HEK293 (cell line): ENCODE measurements at regions not wholly inside any gene's neighbourhood (a gene's known extent, or its start where the extent isn't known, plus 50 kb on each side); places are given as distances from the start of the nearest gene placed in this dataset.

Experiments used
- CTCF ChIA-PET: fragments of 350-600 bp; formaldehyde crosslinking; extraction: SDS; loops from one replicate; lab custom pipeline; 2021; ENCODE audit warnings: antibody characterized with exemption; lab: Yijun Ruan, JAX
- POLR2A ChIA-PET: fragments of 300-600 bp; formaldehyde crosslinking; extraction: SDS; loops from one replicate; lab custom pipeline; 2020; ENCODE audit warnings: antibody characterized with exemption, inconsistent platforms; lab: Yijun Ruan, JAX
- H3K27ac ChIP-seq: fragments of 200-500 bp; sonication (Bioruptor generic); 2 replicates; pipeline ENCODE4 v1.5.1; 2014; ENCODE audit warnings: low read depth, low read length, control low read depth, inconsistent platforms; ENCODE audit errors: extremely low read depth
- H3K36me3 ChIP-seq, 2 experiments: fragments of 200-500 bp in 1 of 2; sonication (Bioruptor generic) in 1 of 2; 1 replicate in 1 of 2; 2 replicates in 1 of 2; pipeline ENCODE4 v1.5.1; 2014 to 2017; ENCODE audit warnings: inconsistent platforms in 2 of 2, low read length in 2 of 2; ENCODE audit not compliant: control insufficient read depth in 2 of 2, insufficient read depth in 1 of 2
- H3K4me1 ChIP-seq: fragments of 200-500 bp; sonication (Bioruptor generic); 2 replicates; pipeline ENCODE4 v1.5.1; 2014; ENCODE audit warnings: mild to moderate bottlenecking, low read length, inconsistent platforms; ENCODE audit not compliant: control insufficient read depth, insufficient read depth
- H3K4me3 ChIP-seq: 2 replicates; pipeline ENCODE4 v1.5.1; 2011; ENCODE audit warnings: low read depth, mild to moderate bottlenecking, control low read depth, low read length, moderate library complexity
- H3K9me3 ChIP-seq: fragments of 200-500 bp; sonication (Bioruptor generic); 2 replicates; pipeline ENCODE4 v1.5.1; 2014; ENCODE audit warnings: low read depth, low read length, inconsistent platforms; ENCODE audit not compliant: control insufficient read depth, insufficient read depth
- GLIS2 ChIP-seq: fragments of 450-650 bp; formaldehyde crosslinking; IDR thresholded peaks from 2 replicates; pipeline ENCODE4 v1.5.1; 2016; ENCODE audit warnings: missing biosample characterization, missing genetic modification characterization
- HOXA7 ChIP-seq: sonication (generic); formaldehyde crosslinking; IDR thresholded peaks from 2 replicates; pipeline ENCODE4 v1.8.1; 2022; ENCODE audit warnings: missing genetic modification reagents, borderline replicate concordance
- IKZF3 ChIP-seq: fragments of 450-650 bp; IDR thresholded peaks from 2 replicates; pipeline ENCODE4 v1.5.0; 2018; ENCODE audit warnings: missing biosample characterization, mild to moderate bottlenecking, missing genetic modification characterization, moderate library complexity
- REPIN1 ChIP-seq: fragments of 450-650 bp; formaldehyde crosslinking; IDR thresholded peaks from 2 replicates; pipeline ENCODE4 v1.5.1; 2017; ENCODE audit warnings: missing biosample characterization, missing genetic modification characterization, low read depth
- TRIM28 ChIP-seq: IDR thresholded peaks from 2 replicates; pipeline ENCODE4 v1.6.1; 2011; ENCODE audit warnings: low read length, control low read depth, borderline replicate concordance
- ZNF175 ChIP-seq: fragments of 450-650 bp; formaldehyde crosslinking; IDR thresholded peaks from 2 replicates; pipeline ENCODE4 v1.5.1; 2016; ENCODE audit warnings: missing biosample characterization, missing genetic modification characterization
- ZNF184 ChIP-seq: fragments of 450-650 bp; IDR thresholded peaks from 2 replicates; pipeline ENCODE4 v1.5.1; 2018; ENCODE audit warnings: missing biosample characterization, mild to moderate bottlenecking, missing genetic modification characterization
- ZNF2 ChIP-seq: fragments of 450-650 bp; formaldehyde crosslinking; IDR thresholded peaks from 2 replicates; pipeline ENCODE4 v1.5.1; 2016; ENCODE audit warnings: missing biosample characterization, missing genetic modification characterization
- ZNF266 ChIP-seq: fragments of 450-650 bp; formaldehyde crosslinking; IDR thresholded peaks from 2 replicates; pipeline ENCODE4 v1.5.1; 2016; ENCODE audit warnings: missing biosample characterization, missing genetic modification characterization, low read depth
- ZNF37A ChIP-seq: fragments of 450-650 bp; IDR thresholded peaks from 2 replicates; pipeline ENCODE4 v1.5.1; 2018; ENCODE audit warnings: missing biosample characterization, missing genetic modification characterization
- ZNF521 ChIP-seq: fragments of 450-650 bp; formaldehyde crosslinking; IDR thresholded peaks from 2 replicates; pipeline ENCODE4 v1.5.1; 2017; ENCODE audit warnings: missing biosample characterization, mild to moderate bottlenecking, missing genetic modification characterization
- ZNF549 ChIP-seq: fragments of 450-650 bp; IDR thresholded peaks from 2 replicates; pipeline ENCODE4 v1.5.1; 2018; ENCODE audit warnings: missing biosample characterization, missing genetic modification characterization, mild to moderate bottlenecking, inconsistent platforms, moderate library complexity
- ZNF621 ChIP-seq: fragments of 450-650 bp; formaldehyde crosslinking; IDR thresholded peaks from 2 replicates; pipeline ENCODE4 v1.5.1; 2017; ENCODE audit warnings: missing biosample characterization, missing genetic modification characterization
- ZNF670 ChIP-seq: fragments of 450-650 bp; formaldehyde crosslinking; IDR thresholded peaks from 2 replicates; pipeline ENCODE4 v1.5.1; 2016; ENCODE audit warnings: missing biosample characterization, missing genetic modification characterization, low read depth
- ZNF707 ChIP-seq: fragments of 450-650 bp; formaldehyde crosslinking; IDR thresholded peaks from 2 replicates; pipeline ENCODE4 v1.5.1; 2016; ENCODE audit warnings: missing biosample characterization, missing genetic modification characterization
- ZNF768 ChIP-seq: fragments of 450-650 bp; formaldehyde crosslinking; IDR thresholded peaks from 2 replicates; pipeline ENCODE4 v1.5.1; 2018; ENCODE audit warnings: missing biosample characterization, mild to moderate bottlenecking, missing genetic modification characterization
- TF ChIP-seq, protein P1 (sequence below): fragments of 450-650 bp; formaldehyde crosslinking; IDR thresholded peaks from 2 replicates; pipeline ENCODE4 v1.5.1; 2016; ENCODE audit warnings: missing biosample characterization, missing genetic modification characterization
- TF ChIP-seq, protein P2 (sequence below): fragments of 450-650 bp; formaldehyde crosslinking; IDR thresholded peaks from 2 replicates; pipeline ENCODE4 v1.5.1; 2016; ENCODE audit warnings: missing biosample characterization, missing genetic modification characterization
- TF ChIP-seq, protein P3 (sequence below): fragments of 450-650 bp; formaldehyde crosslinking; IDR thresholded peaks from 2 replicates; pipeline ENCODE4 v1.5.1; 2016; ENCODE audit warnings: missing biosample characterization, missing genetic modification characterization, low read depth
- TF ChIP-seq, protein P4 (sequence below): sonication (generic); formaldehyde crosslinking; IDR thresholded peaks from 2 replicates; pipeline ENCODE4 v1.8.1; 2022; ENCODE audit warnings: mild to moderate bottlenecking, moderate library complexity, missing genetic modification reagents
- TF ChIP-seq, protein P5 (sequence below): fragments of 450-650 bp; formaldehyde crosslinking; IDR thresholded peaks from 2 replicates; pipeline ENCODE4 v1.5.1; 2016; ENCODE audit warnings: missing biosample characterization, missing genetic modification characterization
- TF ChIP-seq, protein P6 (sequence below): fragments of 450-650 bp; formaldehyde crosslinking; IDR thresholded peaks from 2 replicates; pipeline ENCODE4 v1.5.1; 2016; ENCODE audit warnings: missing biosample characterization, missing genetic modification characterization, low read depth
- TF ChIP-seq, protein P7 (sequence below): fragments of 450-650 bp; formaldehyde crosslinking; IDR thresholded peaks from 2 replicates; pipeline ENCODE4; 2016; ENCODE audit warnings: missing biosample characterization, missing genetic modification characterization

DNA sequence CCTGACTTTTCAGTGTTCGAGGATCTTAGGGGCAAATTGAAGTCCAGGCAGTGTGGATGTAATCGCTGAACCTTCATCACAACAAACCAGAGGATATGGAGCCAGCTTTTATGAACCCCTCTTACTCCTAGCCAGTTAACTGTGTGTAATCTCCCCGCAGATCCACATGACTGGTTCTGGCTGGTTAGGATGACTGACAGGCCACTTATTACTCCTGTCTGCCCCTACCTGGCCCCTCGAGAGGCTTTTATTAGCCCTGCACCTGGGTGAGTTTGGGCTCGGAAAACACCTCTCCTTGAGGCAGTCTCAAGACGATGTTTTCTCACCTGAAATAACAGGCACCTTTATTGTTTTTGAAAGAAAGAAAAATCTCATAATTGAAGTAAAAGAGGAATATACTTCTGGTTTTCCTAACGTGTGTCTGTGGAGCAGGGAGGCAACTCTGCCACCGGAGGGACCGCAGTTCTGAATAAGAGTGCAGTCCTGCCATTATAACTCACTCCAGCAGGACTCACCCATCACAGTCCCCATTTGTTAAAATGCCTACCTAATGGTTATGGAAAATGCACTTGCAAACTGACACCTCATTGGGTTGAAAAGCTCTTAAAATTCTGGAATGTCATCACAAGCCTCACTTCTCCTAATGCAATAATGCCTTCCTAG is 291.9 kb upstream of the N4BP1 start (continued):
- no peak for TF ChIP-seq ZNF37A (tag by site-specific recombination)

DNA sequence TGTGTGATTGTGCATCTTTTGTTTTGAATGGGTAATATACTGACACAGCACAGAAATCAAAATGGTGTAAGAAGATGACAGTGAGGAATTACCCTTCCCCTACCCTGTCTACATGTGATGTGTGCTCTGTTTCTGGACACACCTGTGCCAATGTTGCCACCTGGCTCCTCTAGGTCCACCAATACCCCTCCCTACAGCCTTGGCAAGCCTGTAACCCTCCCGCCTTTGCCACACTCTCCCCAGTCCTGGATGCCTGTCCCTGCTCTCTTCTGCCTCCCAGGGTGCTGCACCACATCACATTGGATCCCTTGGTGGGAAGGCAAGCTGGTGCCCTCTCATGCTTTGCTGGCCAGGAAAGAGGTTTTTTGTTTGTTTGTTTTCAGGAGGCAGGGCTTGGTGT is 289.5 kb upstream of the N4BP1 start:
- ChIA-PET CTCF (no interaction called here), POLR2A (no interaction called here)
- TF ChIP-seq ZNF521 (no peak), ZNF621 (tag by site-specific recombination) (no peak), HOXA7 (no peak), ZNF175 (no peak), REPIN1 (no peak)
- TF ChIP-seq, protein P1, sequence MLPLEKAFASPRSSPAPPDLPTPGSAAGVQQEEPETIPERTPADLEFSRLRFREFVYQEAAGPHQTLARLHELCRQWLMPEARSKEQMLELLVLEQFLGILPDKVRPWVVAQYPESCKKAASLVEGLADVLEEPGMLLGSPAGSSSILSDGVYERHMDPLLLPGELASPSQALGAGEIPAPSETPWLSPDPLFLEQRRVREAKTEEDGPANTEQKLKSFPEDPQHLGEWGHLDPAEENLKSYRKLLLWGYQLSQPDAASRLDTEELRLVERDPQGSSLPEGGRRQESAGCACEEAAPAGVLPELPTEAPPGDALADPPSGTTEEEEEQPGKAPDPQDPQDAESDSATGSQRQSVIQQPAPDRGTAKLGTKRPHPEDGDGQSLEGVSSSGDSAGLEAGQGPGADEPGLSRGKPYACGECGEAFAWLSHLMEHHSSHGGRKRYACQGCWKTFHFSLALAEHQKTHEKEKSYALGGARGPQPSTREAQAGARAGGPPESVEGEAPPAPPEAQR (tag by site-specific recombination): no peak
- TF ChIP-seq, protein P2, sequence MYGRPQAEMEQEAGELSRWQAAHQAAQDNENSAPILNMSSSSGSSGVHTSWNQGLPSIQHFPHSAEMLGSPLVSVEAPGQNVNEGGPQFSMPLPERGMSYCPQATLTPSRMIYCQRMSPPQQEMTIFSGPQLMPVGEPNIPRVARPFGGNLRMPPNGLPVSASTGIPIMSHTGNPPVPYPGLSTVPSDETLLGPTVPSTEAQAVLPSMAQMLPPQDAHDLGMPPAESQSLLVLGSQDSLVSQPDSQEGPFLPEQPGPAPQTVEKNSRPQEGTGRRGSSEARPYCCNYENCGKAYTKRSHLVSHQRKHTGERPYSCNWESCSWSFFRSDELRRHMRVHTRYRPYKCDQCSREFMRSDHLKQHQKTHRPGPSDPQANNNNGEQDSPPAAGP (tag by site-specific recombination): no peak
- TF ChIP-seq, protein P3, sequence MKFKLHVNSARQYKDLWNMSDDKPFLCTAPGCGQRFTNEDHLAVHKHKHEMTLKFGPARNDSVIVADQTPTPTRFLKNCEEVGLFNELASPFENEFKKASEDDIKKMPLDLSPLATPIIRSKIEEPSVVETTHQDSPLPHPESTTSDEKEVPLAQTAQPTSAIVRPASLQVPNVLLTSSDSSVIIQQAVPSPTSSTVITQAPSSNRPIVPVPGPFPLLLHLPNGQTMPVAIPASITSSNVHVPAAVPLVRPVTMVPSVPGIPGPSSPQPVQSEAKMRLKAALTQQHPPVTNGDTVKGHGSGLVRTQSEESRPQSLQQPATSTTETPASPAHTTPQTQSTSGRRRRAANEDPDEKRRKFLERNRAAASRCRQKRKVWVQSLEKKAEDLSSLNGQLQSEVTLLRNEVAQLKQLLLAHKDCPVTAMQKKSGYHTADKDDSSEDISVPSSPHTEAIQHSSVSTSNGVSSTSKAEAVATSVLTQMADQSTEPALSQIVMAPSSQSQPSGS (tag by site-specific recombination): no peak
- TF ChIP-seq, protein P4, sequence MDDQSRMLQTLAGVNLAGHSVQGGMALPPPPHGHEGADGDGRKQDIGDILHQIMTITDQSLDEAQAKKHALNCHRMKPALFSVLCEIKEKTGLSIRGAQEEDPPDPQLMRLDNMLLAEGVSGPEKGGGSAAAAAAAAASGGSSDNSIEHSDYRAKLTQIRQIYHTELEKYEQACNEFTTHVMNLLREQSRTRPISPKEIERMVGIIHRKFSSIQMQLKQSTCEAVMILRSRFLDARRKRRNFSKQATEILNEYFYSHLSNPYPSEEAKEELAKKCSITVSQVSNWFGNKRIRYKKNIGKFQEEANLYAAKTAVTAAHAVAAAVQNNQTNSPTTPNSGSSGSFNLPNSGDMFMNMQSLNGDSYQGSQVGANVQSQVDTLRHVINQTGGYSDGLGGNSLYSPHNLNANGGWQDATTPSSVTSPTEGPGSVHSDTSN (CRISPR knock-in tag): no peak

DNA sequence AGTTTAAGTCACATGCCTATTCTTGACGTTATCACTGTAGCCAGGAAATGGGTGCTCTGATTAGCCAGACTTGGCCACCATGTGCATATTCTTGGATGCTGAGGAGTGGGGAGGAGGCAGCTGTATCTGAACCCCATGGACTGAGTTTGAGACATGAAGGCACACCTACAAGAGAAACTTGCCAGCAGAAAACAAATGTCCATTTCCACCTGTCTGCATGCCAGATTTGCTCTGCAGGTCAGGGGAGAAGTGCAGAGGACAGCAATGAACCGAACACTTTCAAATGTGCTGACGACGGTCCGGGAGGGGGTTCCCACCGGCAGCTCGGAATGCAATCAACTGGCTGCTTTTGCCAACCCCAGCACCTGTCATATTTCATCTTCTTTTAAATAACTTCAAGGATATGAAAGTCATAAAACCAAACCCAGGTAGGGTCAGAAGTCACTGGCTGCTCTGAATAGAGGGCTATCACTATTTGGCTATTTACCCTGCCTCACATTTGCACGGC is 287.8 kb upstream of the N4BP1 start:
- H3K4me1 ChIP-seq: no peaks in the 10 kb centered on the region
- TF ChIP-seq ZNF266 (no peak), ZNF549 (tag by site-specific recombination) (no peak), TRIM28 (no peak), GLIS2 (tag by site-specific recombination) (no peak), ZNF2 (no peak), ZNF670 (no peak), IKZF3 (tag by site-specific recombination) (no peak), ZNF768 (tag by site-specific recombination) (no peak), ZNF184 (tag by site-specific recombination) (no peak), ZNF707 (tag by site-specific recombination) (no peak)
- TF ChIP-seq, protein P5, sequence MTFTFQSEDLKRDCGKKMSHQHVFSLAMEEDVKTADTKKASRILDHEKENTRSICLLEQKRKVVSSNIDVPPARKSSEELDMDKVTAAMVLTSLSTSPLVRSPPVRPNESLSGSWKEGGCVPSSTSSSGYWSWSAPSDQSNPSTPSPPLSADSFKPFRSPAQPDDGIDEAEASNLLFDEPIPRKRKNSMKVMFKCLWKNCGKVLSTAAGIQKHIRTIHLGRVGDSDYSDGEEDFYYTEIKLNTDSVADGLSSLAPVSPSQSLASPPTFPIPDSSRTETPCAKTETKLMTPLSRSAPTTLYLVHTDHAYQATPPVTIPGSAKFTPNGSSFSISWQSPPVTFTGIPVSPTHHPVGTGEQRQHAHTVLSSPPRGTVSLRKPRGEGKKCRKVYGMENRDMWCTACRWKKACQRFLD: no peak
- TF ChIP-seq, protein P6, sequence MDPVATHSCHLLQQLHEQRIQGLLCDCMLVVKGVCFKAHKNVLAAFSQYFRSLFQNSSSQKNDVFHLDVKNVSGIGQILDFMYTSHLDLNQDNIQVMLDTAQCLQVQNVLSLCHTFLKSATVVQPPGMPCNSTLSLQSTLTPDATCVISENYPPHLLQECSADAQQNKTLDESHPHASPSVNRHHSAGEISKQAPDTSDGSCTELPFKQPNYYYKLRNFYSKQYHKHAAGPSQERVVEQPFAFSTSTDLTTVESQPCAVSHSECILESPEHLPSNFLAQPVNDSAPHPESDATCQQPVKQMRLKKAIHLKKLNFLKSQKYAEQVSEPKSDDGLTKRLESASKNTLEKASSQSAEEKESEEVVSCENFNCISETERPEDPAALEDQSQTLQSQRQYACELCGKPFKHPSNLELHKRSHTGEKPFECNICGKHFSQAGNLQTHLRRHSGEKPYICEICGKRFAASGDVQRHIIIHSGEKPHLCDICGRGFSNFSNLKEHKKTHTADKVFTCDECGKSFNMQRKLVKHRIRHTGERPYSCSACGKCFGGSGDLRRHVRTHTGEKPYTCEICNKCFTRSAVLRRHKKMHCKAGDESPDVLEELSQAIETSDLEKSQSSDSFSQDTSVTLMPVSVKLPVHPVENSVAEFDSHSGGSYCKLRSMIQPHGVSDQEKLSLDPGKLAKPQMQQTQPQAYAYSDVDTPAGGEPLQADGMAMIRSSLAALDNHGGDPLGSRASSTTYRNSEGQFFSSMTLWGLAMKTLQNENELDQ (tag by site-specific recombination): no peak
- TF ChIP-seq, protein P2 (tag by site-specific recombination): no peak
- TF ChIP-seq, protein P7, sequence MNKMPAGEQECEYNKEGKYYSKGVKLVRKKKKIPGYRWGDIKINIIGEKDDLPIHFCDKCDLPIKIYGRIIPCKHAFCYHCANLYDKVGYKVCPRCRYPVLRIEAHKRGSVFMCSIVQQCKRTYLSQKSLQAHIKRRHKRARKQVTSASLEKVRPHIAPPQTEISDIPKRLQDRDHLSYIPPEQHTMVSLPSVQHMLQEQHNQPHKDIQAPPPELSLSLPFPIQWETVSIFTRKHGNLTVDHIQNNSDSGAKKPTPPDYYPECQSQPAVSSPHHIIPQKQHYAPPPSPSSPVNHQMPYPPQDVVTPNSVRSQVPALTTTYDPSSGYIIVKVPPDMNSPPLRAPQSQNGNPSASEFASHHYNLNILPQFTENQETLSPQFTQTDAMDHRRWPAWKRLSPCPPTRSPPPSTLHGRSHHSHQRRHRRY (tag by site-specific recombination): no peak

More for the DNA sequence above, 289.5 kb upstream of the N4BP1 start:
- Histone ChIP-seq H3K36me3 (no peaks in the 10 kb centered on the region), H3K4me3 (no peak overlapping the region), H3K9me3 (no peaks in the 10 kb centered on the region), H3K27ac (no peak overlapping the region), H3K4me1 (no peaks in the 10 kb centered on the region)

More for the DNA sequence above, 287.8 kb upstream of the N4BP1 start:
- no peak overlapping the region for H3K27ac ChIP-seq
- no peaks in the 10 kb centered on the region for H3K36me3 ChIP-seq
- POLR2A ChIA-PET: no interaction called here
- CTCF ChIA-PET: no interaction called here
- H3K4me3 ChIP-seq: no peak overlapping the region
- H3K9me3 ChIP-seq: no peaks in the 10 kb centered on the region
